ENCODE measurements at regions not wholly inside any gene's neighbourhood (a gene's known extent, or its start where the extent isn't known, plus 50 kb on each side); places are given as distances from the start of the nearest gene placed in this dataset.

DNA sequence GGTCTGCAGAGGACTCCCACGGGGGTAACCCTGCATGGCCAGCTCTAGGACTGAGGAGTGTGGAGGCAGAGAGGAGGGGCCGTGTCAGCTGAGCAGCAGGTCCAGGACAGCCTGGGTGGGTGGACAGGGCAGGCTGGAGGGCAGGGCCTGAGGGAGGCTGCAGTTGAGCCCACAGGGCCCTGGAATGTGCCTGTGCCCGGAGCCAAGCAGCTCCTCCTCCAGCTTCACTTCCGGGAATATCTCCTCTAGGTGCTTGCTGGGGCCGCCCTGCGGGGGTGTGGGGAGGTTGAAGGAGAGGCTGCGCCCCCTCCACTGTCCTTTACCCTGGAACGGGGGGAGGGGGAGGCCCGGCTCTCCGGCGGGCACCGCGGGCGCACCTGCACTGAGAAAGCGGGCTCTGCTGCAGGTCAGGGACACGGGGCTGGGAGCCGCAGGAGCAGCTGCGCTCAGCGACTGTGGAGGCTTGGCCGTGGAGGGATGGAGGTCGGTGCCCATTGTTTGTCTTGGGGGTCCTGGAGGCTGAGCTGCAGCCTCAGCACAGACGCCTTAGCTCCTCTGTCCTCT, 1293.2 kb downstream of the BRD1 start:
- CTCF ChIA-PET = no interaction called here

DNA sequence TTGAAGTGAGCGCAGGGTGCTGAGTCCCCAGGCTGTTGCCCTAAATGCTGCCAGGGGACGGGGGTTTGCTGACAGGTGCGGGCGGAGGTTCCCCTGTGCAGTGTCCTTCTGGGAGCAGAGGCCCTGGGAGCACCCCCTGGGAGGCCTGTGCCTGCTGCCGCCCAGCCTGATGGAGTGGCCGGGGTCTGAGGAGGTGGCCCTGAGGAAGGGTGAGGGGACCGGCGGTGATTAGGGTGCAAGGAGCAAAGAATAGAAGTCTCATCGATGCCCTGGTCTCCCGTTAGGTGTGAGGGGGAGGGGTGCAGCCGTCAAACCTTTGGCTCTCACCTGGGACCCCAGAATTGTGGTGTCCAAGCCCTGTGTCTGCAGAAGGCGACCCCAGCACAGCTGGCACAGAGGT, 1294.7 kb downstream of the BRD1 start:
- intact Hi-C loops (cut with micrococcal nuclease) = no loop called here
- Histone ChIP-seq H3K9ac (ENCODE audit: low read length) (no peak overlapping the region), H3K79me2 (ENCODE audit: insufficient read depth, low read length) (no peaks in the 10 kb centered on the region), H3K27ac (ENCODE audit: low read depth, low read length) (no peak overlapping the region), H4K20me1 (ENCODE audit: insufficient read depth) (no peaks in the 10 kb centered on the region), H3K27me3 (ENCODE audit: insufficient read depth, low read length) (no peaks in the 10 kb centered on the region), H3K4me2 (ENCODE audit: low read length) (no peak overlapping the region), H3K9me3 (ENCODE audit: control insufficient read depth in 1 of 2, insufficient read depth in 1 of 2, low read depth in 1 of 2, low read length in 2 of 2) (no peaks in the 10 kb centered on the region), H3K9me2 (ENCODE audit: insufficient read depth) (no peaks in the 10 kb centered on the region), H3K36me3 (ENCODE audit: control insufficient read depth in 1 of 2, insufficient read depth in 2 of 2, low read length in 2 of 2) (no peaks in the 10 kb centered on the region), H3K4me3 (replicated peaks in 1 of 2; ENCODE audit: low read depth in 1 of 2, low read length in 2 of 2) (no peak overlapping the region), H3K4me1 (ENCODE audit: control insufficient read depth in 1 of 2, insufficient read depth in 2 of 2, low read length in 2 of 2) (no peaks in the 10 kb centered on the region), H2AFZ (ENCODE audit: low read depth, low read length, poor library complexity, severe bottlenecking) (no peak overlapping the region)
- no TSS peak for BruUV-seq (replicated peaks)
- DNase-seq (ENCODE audit: low read depth, low spot score) = no peak
- no peak for ATAC-seq
- ChIA-PET POLR2A (no interaction called here), CTCF (no interaction called here), RAD21 (ENCODE audit: low non-redundant PET in 1 of 2, low total read pairs in 2 of 2, uncharacterized antibody in 2 of 2, unreplicated experiment in 2 of 2) (no interaction called here)
- TF ChIP-seq, protein P1, sequence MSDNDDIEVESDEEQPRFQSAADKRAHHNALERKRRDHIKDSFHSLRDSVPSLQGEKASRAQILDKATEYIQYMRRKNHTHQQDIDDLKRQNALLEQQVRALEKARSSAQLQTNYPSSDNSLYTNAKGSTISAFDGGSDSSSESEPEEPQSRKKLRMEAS (IDR thresholded peaks at IDR 0.05) = no peak
- TF ChIP-seq SRF (IDR thresholded peaks at IDR 0.05; ENCODE audit: low read depth) (no peak), SIN3A (IDR thresholded peaks at IDR 0.05; ENCODE audit: low read depth) (no peak), FOSL1 (IDR thresholded peaks at IDR 0.05; ENCODE audit: low read depth) (no peak), CEBPB (IDR thresholded peaks at IDR 0.05; ENCODE audit: low read depth) (no peak)

More for the DNA sequence above, 1293.2 kb downstream of the BRD1 start:
- Histone ChIP-seq H4K20me1 (ENCODE audit: insufficient read depth) (no peaks in the 10 kb centered on the region), H3K27ac (ENCODE audit: low read depth, low read length) (no peak overlapping the region), H3K79me2 (ENCODE audit: insufficient read depth, low read length) (no peaks in the 10 kb centered on the region), H3K9me3 (ENCODE audit: control insufficient read depth in 1 of 2, insufficient read depth in 1 of 2, low read depth in 1 of 2, low read length in 2 of 2) (no peaks in the 10 kb centered on the region), H3K9ac (ENCODE audit: low read length) (no peak overlapping the region), H3K36me3 (ENCODE audit: control insufficient read depth in 1 of 2, insufficient read depth in 2 of 2, low read length in 2 of 2) (no peaks in the 10 kb centered on the region), H3K4me3 (replicated peaks in 1 of 2; ENCODE audit: low read depth in 1 of 2, low read length in 2 of 2) (no peak overlapping the region), H2AFZ (ENCODE audit: low read depth, low read length, poor library complexity, severe bottlenecking) (no peak overlapping the region), H3K27me3 (ENCODE audit: insufficient read depth, low read length) (no peaks in the 10 kb centered on the region), H3K9me2 (ENCODE audit: insufficient read depth) (no peaks in the 10 kb centered on the region), H3K4me1 (ENCODE audit: control insufficient read depth in 1 of 2, insufficient read depth in 2 of 2, low read length in 2 of 2) (no peaks in the 10 kb centered on the region), H3K4me2 (ENCODE audit: low read length) (no peak overlapping the region)
- ChIA-PET RAD21 (ENCODE audit: low non-redundant PET in 1 of 2, low total read pairs in 2 of 2, uncharacterized antibody in 2 of 2, unreplicated experiment in 2 of 2) (no interaction called here), POLR2A (no interaction called here)
- no TSS peak for BruUV-seq (replicated peaks)
- intact Hi-C loops (cut with micrococcal nuclease) = no loop called here
- no peak for DNase-seq (ENCODE audit: low read depth, low spot score)
- TF ChIP-seq TCF7L2 (IDR thresholded peaks at IDR 0.05; ENCODE audit: borderline replicate concordance, extremely low read depth, insufficient read depth, insufficient read length) (no peak), EZH2 (IDR thresholded peaks at IDR 0.05) (no peak), CBX3 (IDR thresholded peaks at IDR 0.05; ENCODE audit: low read depth) (no peak), EZH2phosphoT487 (IDR thresholded peaks at IDR 0.05; ENCODE audit: borderline replicate concordance) (no peak), SRF (IDR thresholded peaks at IDR 0.05; ENCODE audit: low read depth) (no peak), RAD21 (IDR thresholded peaks at IDR 0.05; ENCODE audit: low read depth) (no peak), FOSL1 (IDR thresholded peaks at IDR 0.05; ENCODE audit: low read depth) (no peak), SP1 (IDR thresholded peaks at IDR 0.05; ENCODE audit: low read depth) (no peak)
- ATAC-seq = no peak
